Fibroblast of pulmonary artery (primary cell): ENCODE measurements at regions not wholly inside any gene's neighbourhood (a gene's known extent, or its start where the extent isn't known, plus 50 kb on each side); places are given as distances from the start of the nearest gene placed in this dataset.

ENCODE experiments used
- DNase-seq: peaks from one replicate; pipeline ENCODE4 v3.0.0-alpha.2; 2010; ENCODE audit warnings: low read depth
- H3K4me3 ChIP-seq: replicated peaks from 2 replicates; pipeline ENCODE4 v1.5.1; 2011; ENCODE audit warnings: low read depth, mild to moderate bottlenecking, control low read depth, low read length, moderate library complexity
- TF ChIP-seq, protein P1 (sequence below): IDR thresholded peaks from 2 replicates; pipeline ENCODE4 v1.5.1; 2011; ENCODE audit warnings: mild to moderate bottlenecking, control low read depth, low read length, inconsistent platforms; ENCODE audit errors: missing control alignments

DNA sequence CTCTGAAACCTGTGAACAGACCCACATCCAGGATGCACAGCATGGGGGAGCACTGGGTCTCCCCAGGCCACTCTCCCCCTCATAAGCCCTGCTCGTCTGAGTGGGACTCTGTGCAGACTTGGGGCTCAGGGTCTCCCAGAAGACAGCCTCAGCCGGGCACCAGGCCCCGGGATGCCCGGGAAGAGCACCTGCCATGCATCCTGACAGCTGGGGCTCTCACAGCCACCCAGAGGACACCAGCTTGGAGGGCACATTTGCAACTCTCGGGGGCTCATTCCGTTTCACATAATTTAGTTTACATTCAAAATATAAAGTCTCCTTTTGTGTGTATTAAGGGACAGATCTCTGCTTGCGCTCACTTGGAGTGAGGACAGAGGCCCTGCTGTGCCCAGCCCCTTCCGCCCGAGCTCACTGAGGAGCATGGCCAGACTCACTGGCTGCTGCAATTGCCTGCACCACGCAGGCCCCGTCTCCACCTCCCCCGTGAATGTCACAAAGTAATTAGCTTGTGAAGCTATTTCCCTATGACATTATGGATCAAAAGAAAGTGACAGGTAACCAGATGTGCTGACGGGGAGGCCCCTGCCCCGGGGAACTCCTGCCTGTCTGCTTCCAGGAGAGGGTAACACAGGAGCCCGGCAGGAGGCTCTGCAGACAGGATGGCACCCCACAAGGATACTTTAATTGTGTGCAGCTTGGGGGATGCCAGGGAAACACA is 275.6 kb downstream of the BRD1 start:
- DNase-seq: no peak
- TF ChIP-seq, protein P1, sequence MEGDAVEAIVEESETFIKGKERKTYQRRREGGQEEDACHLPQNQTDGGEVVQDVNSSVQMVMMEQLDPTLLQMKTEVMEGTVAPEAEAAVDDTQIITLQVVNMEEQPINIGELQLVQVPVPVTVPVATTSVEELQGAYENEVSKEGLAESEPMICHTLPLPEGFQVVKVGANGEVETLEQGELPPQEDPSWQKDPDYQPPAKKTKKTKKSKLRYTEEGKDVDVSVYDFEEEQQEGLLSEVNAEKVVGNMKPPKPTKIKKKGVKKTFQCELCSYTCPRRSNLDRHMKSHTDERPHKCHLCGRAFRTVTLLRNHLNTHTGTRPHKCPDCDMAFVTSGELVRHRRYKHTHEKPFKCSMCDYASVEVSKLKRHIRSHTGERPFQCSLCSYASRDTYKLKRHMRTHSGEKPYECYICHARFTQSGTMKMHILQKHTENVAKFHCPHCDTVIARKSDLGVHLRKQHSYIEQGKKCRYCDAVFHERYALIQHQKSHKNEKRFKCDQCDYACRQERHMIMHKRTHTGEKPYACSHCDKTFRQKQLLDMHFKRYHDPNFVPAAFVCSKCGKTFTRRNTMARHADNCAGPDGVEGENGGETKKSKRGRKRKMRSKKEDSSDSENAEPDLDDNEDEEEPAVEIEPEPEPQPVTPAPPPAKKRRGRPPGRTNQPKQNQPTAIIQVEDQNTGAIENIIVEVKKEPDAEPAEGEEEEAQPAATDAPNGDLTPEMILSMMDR: no peak
- H3K4me3 ChIP-seq: no peak overlapping the region

GRCh38 chr22:49551446-49551845 is 276.2 kb downstream of the BRD1 start:
- TF ChIP-seq, protein P1: no peak
- H3K4me3 ChIP-seq: no peak overlapping the region
- DNase-seq: no peak

DNA sequence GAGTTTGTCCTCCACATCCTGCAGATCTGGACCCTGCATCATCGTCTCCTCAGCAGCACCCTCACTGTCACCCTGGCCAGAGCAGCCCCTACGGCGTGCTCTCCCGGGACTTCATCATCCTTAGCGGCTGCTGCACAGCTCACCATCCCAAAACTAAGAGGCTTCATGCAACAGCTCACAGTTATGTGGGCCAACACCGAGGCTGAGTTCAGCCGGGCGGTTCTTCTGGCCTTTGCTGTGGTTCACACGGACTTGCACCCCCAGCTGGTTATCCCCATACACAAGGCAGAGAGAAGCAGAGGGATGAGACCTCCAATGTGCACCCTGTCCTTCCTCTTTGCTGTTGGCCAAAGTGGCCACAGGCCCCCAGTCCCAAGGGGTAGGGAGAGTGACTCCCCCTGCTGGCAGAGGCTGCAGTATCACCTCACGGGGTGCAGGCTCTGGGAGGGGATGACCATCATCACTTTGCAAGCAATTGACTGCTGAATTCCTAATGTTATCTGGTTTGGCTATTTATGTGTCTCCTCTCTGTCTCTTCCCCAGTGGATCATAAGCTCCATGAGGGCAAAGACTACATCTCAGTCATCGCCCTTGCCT is 276.8 kb downstream of the BRD1 start:
- TF ChIP-seq, protein P1: no peak
- H3K4me3 ChIP-seq: no peak overlapping the region
- DNase-seq: no peak

DNA sequence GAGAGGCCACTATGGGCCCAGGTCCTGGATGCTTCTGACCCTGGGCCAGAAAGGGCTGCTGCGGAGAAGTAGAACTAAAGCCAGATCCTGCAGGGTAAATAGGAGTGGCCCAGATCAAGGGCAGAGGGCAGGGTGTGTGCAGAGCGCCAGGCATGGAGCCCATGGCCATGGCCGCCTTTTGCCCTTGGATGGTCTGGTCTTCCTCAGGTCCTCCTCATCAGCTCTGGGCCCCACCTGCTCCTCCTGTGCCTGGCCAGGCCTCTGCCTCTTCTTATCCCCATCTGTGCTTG is 277.6 kb downstream of the BRD1 start:
- H3K4me3 ChIP-seq: no peak overlapping the region
- TF ChIP-seq, protein P1: no peak
- no peak for DNase-seq

GRCh38 chr22:49549256-49550140 is 278.2 kb downstream of the BRD1 start:
- no peak overlapping the region for H3K4me3 ChIP-seq
- TF ChIP-seq, protein P1: no peak
- DNase-seq: no peak

DNA sequence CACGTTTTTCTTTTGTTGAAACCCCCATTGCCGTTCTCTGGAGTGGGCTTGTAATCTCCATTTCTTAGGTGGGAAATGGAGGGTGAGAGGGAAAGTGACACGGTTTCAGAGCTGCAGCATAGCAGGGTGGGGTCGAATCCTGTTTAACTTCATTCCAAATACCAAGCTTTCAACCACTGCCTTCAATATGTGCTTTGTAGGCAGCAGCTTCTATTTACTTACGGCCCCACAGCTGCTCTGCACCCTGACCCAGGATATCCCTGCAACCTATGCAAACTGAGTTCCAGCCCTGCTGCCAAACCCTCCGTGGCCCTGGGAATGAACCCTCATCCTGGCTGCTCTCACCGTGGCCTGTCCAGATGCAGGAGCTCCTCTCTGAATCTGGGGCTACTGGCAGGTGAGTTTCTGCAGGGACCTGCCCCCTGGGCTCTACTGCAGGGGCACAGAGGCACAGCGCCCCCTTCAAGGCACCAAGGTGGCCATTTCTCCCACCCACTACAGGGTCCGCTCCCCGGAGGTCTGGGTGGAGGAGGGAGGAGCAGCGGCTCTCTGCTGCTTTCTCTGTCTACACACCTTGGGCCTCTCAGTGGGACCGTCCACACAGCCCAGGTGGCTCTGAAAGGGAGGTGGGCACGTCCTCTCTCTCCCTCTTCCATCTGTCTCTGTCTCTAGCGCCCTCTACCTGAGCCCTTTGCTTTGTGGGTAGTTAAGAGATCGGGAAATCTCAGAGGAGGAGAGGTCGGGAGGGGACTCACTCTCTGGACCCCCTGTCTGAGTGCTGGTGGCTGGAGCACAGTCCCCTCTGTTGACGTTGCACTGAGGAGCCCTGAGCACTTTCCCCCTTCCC is 279.1 kb downstream of the BRD1 start:
- H3K4me3 ChIP-seq: no peak overlapping the region
- TF ChIP-seq, protein P1: no peak
- DNase-seq: no peak
